ENCODE measurements at regions not wholly inside any gene's neighbourhood (a gene's known extent, or its start where the extent isn't known, plus 50 kb on each side); places are given as distances from the start of the nearest gene placed in this dataset.

DNA sequence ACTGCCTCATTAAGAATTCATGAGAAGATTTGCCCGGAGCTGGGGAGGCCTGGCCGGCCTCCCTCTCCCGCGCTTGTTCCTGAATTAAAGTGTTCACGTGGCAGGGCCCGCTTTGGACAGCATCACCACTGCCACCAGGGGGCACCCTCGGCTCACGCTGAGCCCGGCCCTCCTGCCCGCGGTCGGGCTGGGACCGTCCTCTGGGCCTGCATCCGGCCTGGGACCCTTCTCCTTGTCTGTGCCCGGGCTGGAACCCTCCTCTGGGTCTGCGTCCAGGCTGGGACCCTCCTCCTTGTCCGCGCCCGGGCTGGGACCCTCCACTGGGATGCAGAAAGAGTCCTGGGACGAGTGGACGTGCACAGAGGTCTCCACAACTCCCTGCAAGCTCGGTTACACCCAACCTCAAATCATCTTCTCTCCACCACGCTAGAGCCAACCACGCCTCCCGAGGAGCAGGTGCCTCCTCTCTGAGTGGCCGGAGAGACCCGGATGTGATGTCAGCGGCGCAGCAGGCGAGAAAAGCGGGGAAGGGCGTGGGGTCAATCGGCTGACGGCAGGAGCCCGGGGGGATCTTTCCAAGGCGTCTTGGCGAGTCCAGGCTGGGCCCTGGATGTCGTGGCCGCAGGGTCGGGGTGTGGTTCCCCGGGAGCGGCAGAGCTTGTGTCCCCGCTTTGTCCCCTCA lies 50.9 kb upstream of the DACT2 start (continued):
- TF ChIP-seq, protein P1, sequence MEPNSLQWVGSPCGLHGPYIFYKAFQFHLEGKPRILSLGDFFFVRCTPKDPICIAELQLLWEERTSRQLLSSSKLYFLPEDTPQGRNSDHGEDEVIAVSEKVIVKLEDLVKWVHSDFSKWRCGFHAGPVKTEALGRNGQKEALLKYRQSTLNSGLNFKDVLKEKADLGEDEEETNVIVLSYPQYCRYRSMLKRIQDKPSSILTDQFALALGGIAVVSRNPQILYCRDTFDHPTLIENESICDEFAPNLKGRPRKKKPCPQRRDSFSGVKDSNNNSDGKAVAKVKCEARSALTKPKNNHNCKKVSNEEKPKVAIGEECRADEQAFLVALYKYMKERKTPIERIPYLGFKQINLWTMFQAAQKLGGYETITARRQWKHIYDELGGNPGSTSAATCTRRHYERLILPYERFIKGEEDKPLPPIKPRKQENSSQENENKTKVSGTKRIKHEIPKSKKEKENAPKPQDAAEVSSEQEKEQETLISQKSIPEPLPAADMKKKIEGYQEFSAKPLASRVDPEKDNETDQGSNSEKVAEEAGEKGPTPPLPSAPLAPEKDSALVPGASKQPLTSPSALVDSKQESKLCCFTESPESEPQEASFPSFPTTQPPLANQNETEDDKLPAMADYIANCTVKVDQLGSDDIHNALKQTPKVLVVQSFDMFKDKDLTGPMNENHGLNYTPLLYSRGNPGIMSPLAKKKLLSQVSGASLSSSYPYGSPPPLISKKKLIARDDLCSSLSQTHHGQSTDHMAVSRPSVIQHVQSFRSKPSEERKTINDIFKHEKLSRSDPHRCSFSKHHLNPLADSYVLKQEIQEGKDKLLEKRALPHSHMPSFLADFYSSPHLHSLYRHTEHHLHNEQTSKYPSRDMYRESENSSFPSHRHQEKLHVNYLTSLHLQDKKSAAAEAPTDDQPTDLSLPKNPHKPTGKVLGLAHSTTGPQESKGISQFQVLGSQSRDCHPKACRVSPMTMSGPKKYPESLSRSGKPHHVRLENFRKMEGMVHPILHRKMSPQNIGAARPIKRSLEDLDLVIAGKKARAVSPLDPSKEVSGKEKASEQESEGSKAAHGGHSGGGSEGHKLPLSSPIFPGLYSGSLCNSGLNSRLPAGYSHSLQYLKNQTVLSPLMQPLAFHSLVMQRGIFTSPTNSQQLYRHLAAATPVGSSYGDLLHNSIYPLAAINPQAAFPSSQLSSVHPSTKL (CRISPR knock-in tag; IDR thresholded peaks at IDR 0.05) = 0 out of 2 replicates have a peak, but pooled peaks have one; percentile 33
- TF ChIP-seq DNMT1 (CRISPR knock-in tag; IDR thresholded peaks at IDR 0.05) (peak; percentile 83; the same call in 1 of the 2 replicates), ZNF274 (CRISPR knock-in tag; IDR thresholded peaks at IDR 0.05) (peak; percentile 54; the same call in 1 of the 2 replicates), NFKB2 (CRISPR knock-in tag; IDR thresholded peaks at IDR 0.05; ENCODE audit: borderline replicate concordance) (peak; percentile 25; the same call in 1 of the 2 replicates), BHLHE40 (IDR thresholded peaks at IDR 0.05; ENCODE audit: low read length) (peak; percentile 57; the same call in 1 of the 2 replicates), SMAD3 (CRISPR knock-in tag; IDR thresholded peaks at IDR 0.05) (0 out of 2 replicates have a peak, but pooled peaks have one; percentile 53), NFE2L1 (CRISPR knock-in tag; IDR thresholded peaks at IDR 0.05; ENCODE audit: borderline replicate concordance) (peak; percentile 68; the same call in 1 of the 2 replicates), RFXAP (CRISPR knock-in tag; IDR thresholded peaks at IDR 0.05; ENCODE audit: borderline replicate concordance) (no peak), ZNF598 (CRISPR knock-in tag; IDR thresholded peaks at IDR 0.05; ENCODE audit: borderline replicate concordance) (0 out of 2 replicates have a peak, but pooled peaks have one; percentile 38), HNF4G (IDR thresholded peaks at IDR 0.05; ENCODE audit: borderline replicate concordance, low read depth, low read length) (no peak), HNF4G (CRISPR knock-in tag; IDR thresholded peaks at IDR 0.05; ENCODE audit: borderline replicate concordance, low read depth) (peak; percentile 26; the same call in 1 of the 2 replicates), ZNF451 (CRISPR knock-in tag; IDR thresholded peaks at IDR 0.05) (peak; percentile 71; the same call in 1 of the 2 replicates), SMC3 (IDR thresholded peaks at IDR 0.05; ENCODE audit: low read length) (peak; percentile 60; the same call in 1 of the 2 replicates), ARNTL (CRISPR knock-in tag; IDR thresholded peaks at IDR 0.05) (peak; percentile 79)
- TF ChIP-seq, protein P2, sequence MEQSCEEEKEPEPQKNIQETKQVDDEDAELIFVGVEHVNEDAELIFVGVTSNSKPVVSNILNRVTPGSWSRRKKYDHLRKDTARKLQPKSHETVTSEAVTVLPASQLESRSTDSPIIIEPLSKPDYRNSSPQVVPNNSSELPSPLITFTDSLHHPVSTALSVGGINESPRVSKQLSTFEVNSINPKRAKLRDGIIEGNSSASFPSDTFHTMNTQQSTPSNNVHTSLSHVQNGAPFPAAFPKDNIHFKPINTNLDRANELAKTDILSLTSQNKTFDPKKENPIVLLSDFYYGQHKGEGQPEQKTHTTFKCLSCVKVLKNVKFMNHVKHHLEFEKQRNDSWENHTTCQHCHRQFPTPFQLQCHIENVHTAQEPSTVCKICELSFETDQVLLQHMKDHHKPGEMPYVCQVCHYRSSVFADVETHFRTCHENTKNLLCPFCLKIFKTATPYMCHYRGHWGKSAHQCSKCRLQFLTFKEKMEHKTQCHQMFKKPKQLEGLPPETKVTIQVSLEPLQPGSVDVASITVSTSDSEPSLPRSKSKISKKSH (CRISPR knock-in tag; IDR thresholded peaks at IDR 0.05; ENCODE audit: borderline replicate concordance) = 0 out of 2 replicates have a peak, but pooled peaks have one; percentile 60
- TF ChIP-seq, protein P3, sequence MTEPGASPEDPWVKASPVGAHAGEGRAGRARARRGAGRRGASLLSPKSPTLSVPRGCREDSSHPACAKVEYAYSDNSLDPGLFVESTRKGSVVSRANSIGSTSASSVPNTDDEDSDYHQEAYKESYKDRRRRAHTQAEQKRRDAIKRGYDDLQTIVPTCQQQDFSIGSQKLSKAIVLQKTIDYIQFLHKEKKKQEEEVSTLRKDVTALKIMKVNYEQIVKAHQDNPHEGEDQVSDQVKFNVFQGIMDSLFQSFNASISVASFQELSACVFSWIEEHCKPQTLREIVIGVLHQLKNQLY (CRISPR knock-in tag; IDR thresholded peaks at IDR 0.05) = peak; percentile 78
- TF ChIP-seq, protein P4, sequence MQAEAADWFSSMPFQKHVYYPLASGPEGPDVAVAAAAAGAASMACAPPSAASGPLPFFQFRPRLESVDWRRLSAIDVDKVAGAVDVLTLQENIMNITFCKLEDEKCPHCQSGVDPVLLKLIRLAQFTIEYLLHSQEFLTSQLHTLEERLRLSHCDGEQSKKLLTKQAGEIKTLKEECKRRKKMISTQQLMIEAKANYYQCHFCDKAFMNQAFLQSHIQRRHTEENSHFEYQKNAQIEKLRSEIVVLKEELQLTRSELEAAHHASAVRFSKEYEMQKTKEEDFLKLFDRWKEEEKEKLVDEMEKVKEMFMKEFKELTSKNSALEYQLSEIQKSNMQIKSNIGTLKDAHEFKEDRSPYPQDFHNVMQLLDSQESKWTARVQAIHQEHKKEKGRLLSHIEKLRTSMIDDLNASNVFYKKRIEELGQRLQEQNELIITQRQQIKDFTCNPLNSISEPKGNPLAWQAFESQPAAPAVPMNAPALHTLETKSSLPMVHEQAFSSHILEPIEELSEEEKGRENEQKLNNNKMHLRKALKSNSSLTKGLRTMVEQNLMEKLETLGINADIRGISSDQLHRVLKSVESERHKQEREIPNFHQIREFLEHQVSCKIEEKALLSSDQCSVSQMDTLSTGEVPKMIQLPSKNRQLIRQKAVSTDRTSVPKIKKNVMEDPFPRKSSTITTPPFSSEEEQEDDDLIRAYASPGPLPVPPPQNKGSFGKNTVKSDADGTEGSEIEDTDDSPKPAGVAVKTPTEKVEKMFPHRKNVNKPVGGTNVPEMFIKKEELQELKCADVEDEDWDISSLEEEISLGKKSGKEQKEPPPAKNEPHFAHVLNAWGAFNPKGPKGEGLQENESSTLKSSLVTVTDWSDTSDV (CRISPR knock-in tag; IDR thresholded peaks at IDR 0.05) = peak; percentile 68; the same call in 1 of the 2 replicates
- TF ChIP-seq, protein P5, sequence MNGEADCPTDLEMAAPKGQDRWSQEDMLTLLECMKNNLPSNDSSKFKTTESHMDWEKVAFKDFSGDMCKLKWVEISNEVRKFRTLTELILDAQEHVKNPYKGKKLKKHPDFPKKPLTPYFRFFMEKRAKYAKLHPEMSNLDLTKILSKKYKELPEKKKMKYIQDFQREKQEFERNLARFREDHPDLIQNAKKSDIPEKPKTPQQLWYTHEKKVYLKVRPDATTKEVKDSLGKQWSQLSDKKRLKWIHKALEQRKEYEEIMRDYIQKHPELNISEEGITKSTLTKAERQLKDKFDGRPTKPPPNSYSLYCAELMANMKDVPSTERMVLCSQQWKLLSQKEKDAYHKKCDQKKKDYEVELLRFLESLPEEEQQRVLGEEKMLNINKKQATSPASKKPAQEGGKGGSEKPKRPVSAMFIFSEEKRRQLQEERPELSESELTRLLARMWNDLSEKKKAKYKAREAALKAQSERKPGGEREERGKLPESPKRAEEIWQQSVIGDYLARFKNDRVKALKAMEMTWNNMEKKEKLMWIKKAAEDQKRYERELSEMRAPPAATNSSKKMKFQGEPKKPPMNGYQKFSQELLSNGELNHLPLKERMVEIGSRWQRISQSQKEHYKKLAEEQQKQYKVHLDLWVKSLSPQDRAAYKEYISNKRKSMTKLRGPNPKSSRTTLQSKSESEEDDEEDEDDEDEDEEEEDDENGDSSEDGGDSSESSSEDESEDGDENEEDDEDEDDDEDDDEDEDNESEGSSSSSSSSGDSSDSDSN (CRISPR knock-in tag; IDR thresholded peaks at IDR 0.05) = peak; percentile 45; the same call in 1 of the 2 replicates

Measured in HepG2 (cell line).